GM23248 (cell line): ENCODE measurements at regions not wholly inside any gene's neighbourhood (a gene's known extent, or its start where the extent isn't known, plus 50 kb on each side); places are given as distances from the start of the nearest gene placed in this dataset.
A peak's percentile ranks its signal among the peaks of the same experiment; 100 is the strongest.

Source experiments
- DNase-seq: peaks from one replicate; pipeline ENCODE4 v3.0.0-alpha.2; 2015
- H2AFZ ChIP-seq: fragments of 200-600 bp; sonication (generic); 2 replicates; pipeline ENCODE4 v1.6.1; 2016; ENCODE audit warnings: antibody characterized with exemption
- H3F3A ChIP-seq: fragments of 200-600 bp; sonication (generic); 2 replicates; pipeline ENCODE4 v1.6.1; 2016; ENCODE audit warnings: mild to moderate bottlenecking, antibody characterized with exemption, mixed run types; ENCODE audit not compliant: insufficient read depth
- H3K27ac ChIP-seq: fragments of 200-600 bp; sonication (generic); 2 replicates; pipeline ENCODE4 v1.5.1; 2016; ENCODE audit warnings: mild to moderate bottlenecking
- H3K27me3 ChIP-seq: fragments of 200-600 bp; sonication (generic); replicated peaks from 2 replicates; pipeline ENCODE4 v1.6.1; 2016; ENCODE audit warnings: mild to moderate bottlenecking; ENCODE audit not compliant: insufficient read depth
- H3K36me3 ChIP-seq: fragments of 200-600 bp; sonication (generic); 2 replicates; pipeline ENCODE4 v1.6.1; 2016; ENCODE audit warnings: low read depth, mild to moderate bottlenecking
- H3K4me1 ChIP-seq: fragments of 200-600 bp; sonication (generic); 2 replicates; pipeline ENCODE4 v1.6.1; 2016; ENCODE audit warnings: mild to moderate bottlenecking; ENCODE audit not compliant: insufficient read depth
- H3K4me2 ChIP-seq: fragments of 200-600 bp; sonication (generic); one replicate; pipeline ENCODE4 v1.6.1; 2016; ENCODE audit warnings: mild to moderate bottlenecking; ENCODE audit not compliant: unreplicated experiment
- H3K4me3 ChIP-seq: fragments of 200-600 bp; sonication (generic); 2 replicates; pipeline ENCODE4 v1.5.1; 2016; ENCODE audit warnings: mild to moderate bottlenecking
- H3K79me2 ChIP-seq: fragments of 200-600 bp; sonication (generic); 2 replicates; pipeline ENCODE4 v1.6.1; 2016; ENCODE audit warnings: mild to moderate bottlenecking; ENCODE audit not compliant: insufficient read depth
- H3K9ac ChIP-seq: fragments of 200-600 bp; sonication (generic); 2 replicates; pipeline ENCODE4 v1.6.1; 2016; ENCODE audit warnings: mild to moderate bottlenecking
- H3K9me2 ChIP-seq: fragments of 200-600 bp; sonication (generic); 2 replicates; pipeline ENCODE4 v1.6.1; 2016; ENCODE audit warnings: mixed run types, mild to moderate bottlenecking, moderate library complexity; ENCODE audit not compliant: insufficient read depth
- H3K9me3 ChIP-seq: fragments of 200-600 bp; sonication (generic); one replicate; pipeline ENCODE4 v1.6.1; 2017; ENCODE audit warnings: low read depth
- H4K20me1 ChIP-seq: fragments of 200-600 bp; sonication (generic); 2 replicates; pipeline ENCODE4 v1.6.0; 2016; ENCODE audit not compliant: insufficient read depth
- EZH2 ChIP-seq: fragments of 200-600 bp; sonication (generic); IDR thresholded peaks from 2 replicates; pipeline ENCODE4 v1.6.1; 2018; ENCODE audit warnings: antibody characterized with exemption, mild to moderate bottlenecking; ENCODE audit not compliant: insufficient read depth, poor library complexity, severe bottlenecking
- EZH2phosphoT487 ChIP-seq: fragments of 200-600 bp; sonication (generic); IDR thresholded peaks from 2 replicates; pipeline ENCODE4 v1.6.1; 2018; ENCODE audit warnings: antibody characterized with exemption, moderate library complexity, mild to moderate bottlenecking, low read depth; ENCODE audit not compliant: insufficient read depth
- WGBS, 2 experiments: methylation state at CpG; one replicate each; pipeline ENCODE4 v1.1.6; 2015 to 2017; ENCODE audit warnings: low lambda C conversion rate in 2 of 2, low coverage in 1 of 2; ENCODE audit errors: missing lambda C conversion rate in 2 of 2; 5-methylcytosine and 5-hydroxymethylcytosine counted together
- in situ Hi-C: fragments of 300-500 bp; cut with MboI; formaldehyde crosslinking; loops from 2 replicates; pipeline ENCODE4 v1.15.0; 2020

- Histone ChIP-seq H3K4me1 (peaks cover 14% of the 10 kb centered on the region), H3K36me3 (no peaks in the 10 kb centered on the region), H3K27me3 (no peaks in the 10 kb centered on the region), H3K9me3 (no peaks in the 10 kb centered on the region), H3K4me3 (no peak overlapping the region), H3F3A (peaks cover 8% of the 10 kb centered on the region; the same call in 1 of the 2 replicates), H3K9me2 (no peaks in the 10 kb centered on the region), H2AFZ (no peak overlapping the region), H4K20me1 (no peaks in the 10 kb centered on the region), H3K79me2 (no peaks in the 10 kb centered on the region), H3K27ac (no peak overlapping the region), H3K4me2 (no peak overlapping the region), H3K9ac (no peak overlapping the region)
- in situ Hi-C loops = loop anchor here (5.0 to 10.0 kb wide), 2 partner anchors 62 to 744 kb away; partner anchors contain the start of gene SAMD5
- DNase-seq = no peak
- no peak for TF ChIP-seq EZH2
- TF ChIP-seq EZH2phosphoT487 = no peak
- WGBS, 2 experiments = 89% methylated on average over 6 of the region's 6 CpGs
These were observed 93.5 kb upstream of the SASH1 start for GRCh38 chr6:148249160-148249559.

GRCh38 chr6:148249679-148250375 lies 92.8 kb upstream of the SASH1 start:
- H3K9me2 ChIP-seq = no peaks in the 10 kb centered on the region
- H3K4me2 ChIP-seq = no peak overlapping the region
- 97 to 99% methylated on average over 5 of the region's 5 CpGs for WGBS, 2 experiments
- no peaks in the 10 kb centered on the region for H4K20me1 ChIP-seq
- no peaks in the 10 kb centered on the region for H3K36me3 ChIP-seq
- H3K9ac ChIP-seq = no peak overlapping the region
- H3K79me2 ChIP-seq = no peaks in the 10 kb centered on the region
- H3K27ac ChIP-seq = no peak overlapping the region
- H3K9me3 ChIP-seq = no peaks in the 10 kb centered on the region
- peaks cover 8% of the 10 kb centered on the region; the same call in 1 of the 2 replicates for H3F3A ChIP-seq
- no peak for DNase-seq
- in situ Hi-C loops = loop anchor here (5.0 to 10.0 kb wide), 2 partner anchors 63 to 745 kb away; partner anchors contain the start of gene SAMD5
- no peaks in the 10 kb centered on the region for H3K27me3 ChIP-seq
- TF ChIP-seq EZH2phosphoT487 (no peak), EZH2 (no peak)
- H2AFZ ChIP-seq = no peak overlapping the region
- H3K4me3 ChIP-seq = no peak overlapping the region
- H3K4me1 ChIP-seq = peaks cover 14% of the 10 kb centered on the region

GRCh38 chr6:148250975-148251685 lies 91.5 kb upstream of the SASH1 start:
- H3K4me2 ChIP-seq = no peak overlapping the region
- no peaks in the 10 kb centered on the region for H4K20me1 ChIP-seq
- H3K27ac ChIP-seq = no peak overlapping the region; the same call in 1 of the 2 replicates
- 18 to 27% methylated on average over 4 of the region's 4 CpGs for WGBS, 2 experiments
- DNase-seq = peak; percentile 85
- H2AFZ ChIP-seq = peak overlapping the region; percentile 46
- no peaks in the 10 kb centered on the region for H3K79me2 ChIP-seq
- no peaks in the 10 kb centered on the region for H3K36me3 ChIP-seq
- no peaks in the 10 kb centered on the region for H3K27me3 ChIP-seq
- no peaks in the 10 kb centered on the region for H3K9me2 ChIP-seq
- no peaks in the 10 kb centered on the region for H3K9me3 ChIP-seq
- peaks cover 8% of the 10 kb centered on the region; the same call in 1 of the 2 replicates for H3F3A ChIP-seq
- H3K9ac ChIP-seq = peak overlapping the region; percentile 17; the same call in 1 of the 2 replicates
- TF ChIP-seq EZH2 = no peak
- no peak for TF ChIP-seq EZH2phosphoT487
- H3K4me3 ChIP-seq = no peak overlapping the region
- in situ Hi-C loops = no loop called here
- peaks cover 14% of the 10 kb centered on the region for H3K4me1 ChIP-seq

GRCh38 chr6:148251891-148252290 lies 90.7 kb upstream of the SASH1 start:
- TF ChIP-seq EZH2phosphoT487 = no peak
- no peak for TF ChIP-seq EZH2
- no peaks in the 10 kb centered on the region for H3K9me2 ChIP-seq
- no peaks in the 10 kb centered on the region for H4K20me1 ChIP-seq
- H3K4me2 ChIP-seq = no peak overlapping the region
- H2AFZ ChIP-seq = no peak overlapping the region
- H3K4me3 ChIP-seq = no peak overlapping the region
- H3K36me3 ChIP-seq = no peaks in the 10 kb centered on the region
- H3K9me3 ChIP-seq = no peaks in the 10 kb centered on the region
- 40% methylated on average over 7 of the region's 7 CpGs for WGBS, 2 experiments
- in situ Hi-C loops = no loop called here
- H3K27me3 ChIP-seq = no peaks in the 10 kb centered on the region
- peaks cover 14% of the 10 kb centered on the region for H3K4me1 ChIP-seq
- no peak overlapping the region for H3K9ac ChIP-seq
- peak; percentile 53 for DNase-seq
- peaks cover 8% of the 10 kb centered on the region; the same call in 1 of the 2 replicates for H3F3A ChIP-seq
- H3K27ac ChIP-seq = no peak overlapping the region; the same call in 1 of the 2 replicates
- no peaks in the 10 kb centered on the region for H3K79me2 ChIP-seq
